CD4-positive, alpha-beta T cell (primary cell): ENCODE measurements at regions not wholly inside any gene's neighbourhood (a gene's known extent, or its start where the extent isn't known, plus 50 kb on each side); places are given as distances from the start of the nearest gene placed in this dataset.

Source experiments
- ATAC-seq: fragments of 200-7000 bp; cut with Tn5 transposase; one replicate; pipeline ENCODE4 v1.10.0; 2022; ENCODE audit warnings: mild to moderate bottlenecking; ENCODE audit not compliant: poor library complexity
- CTCF ChIA-PET: fragments of 350-600 bp; sonication (Branson Sonifier 250); formaldehyde crosslinking; loops from one replicate; lab custom pipeline; 2021; ENCODE audit warnings: antibody characterized with exemption, inconsistent platforms; lab: Charles Lee
- POLR2A ChIA-PET: fragments of 350-600 bp; sonication (Branson Sonifier 250); formaldehyde crosslinking; loops from one replicate; lab custom pipeline; 2021; ENCODE audit warnings: antibody characterized with exemption, inconsistent platforms; lab: Charles Lee
- DNase-seq, 14 experiments: peaks; one replicate each; pipeline ENCODE4 v3.0.0-alpha.2; 2013 to 2020; ENCODE audit warnings: mixed read lengths in 2 of 14
- H3K27ac ChIP-seq, 2 donors: one replicate each; pipeline versions ENCODE4 v1.5.1 to v1.7.0; 2013; ENCODE audit warnings: low read length in 2 of 2, low read depth in 1 of 2, mild to moderate bottlenecking in 1 of 2
- H3K27me3 ChIP-seq, 2 experiments: 1 replicate in 1 of 2; 2 replicates in 1 of 2; pipeline versions ENCODE4 v1.6.1 to v1.7.0; 2013; ENCODE audit warnings: low read length in 2 of 2, control low read depth in 1 of 2, mild to moderate bottlenecking in 1 of 2, moderate library complexity in 1 of 2; ENCODE audit not compliant: insufficient read depth in 2 of 2, control insufficient read depth in 1 of 2
- H3K36me3 ChIP-seq: one replicate; pipeline ENCODE4 v1.6.1; 2013; ENCODE audit warnings: low read length, control low read depth; ENCODE audit not compliant: insufficient read depth
- H3K4me1 ChIP-seq: one replicate; pipeline ENCODE4 v1.6.1; 2013; ENCODE audit warnings: low read length, control low read depth; ENCODE audit not compliant: insufficient read depth
- H3K4me3 ChIP-seq: one replicate; pipeline ENCODE4 v1.5.1; 2013; ENCODE audit warnings: mild to moderate bottlenecking, low read length, moderate library complexity
- H3K9me3 ChIP-seq, 2 experiments: 1 replicate in 1 of 2; 2 replicates in 1 of 2; pipeline versions ENCODE4 v1.6.1 to v1.7.0; 2013; ENCODE audit warnings: low read length in 2 of 2, mild to moderate bottlenecking in 2 of 2, control low read depth in 1 of 2, moderate library complexity in 1 of 2; ENCODE audit not compliant: control insufficient read depth in 1 of 2, insufficient read depth in 1 of 2
- H3K27ac Mint-ChIP-seq: one replicate; pipeline ENCODE4 v1.8.0; 2020; ENCODE audit warnings: mixed read lengths
- H3K27me3 Mint-ChIP-seq: one replicate; pipeline ENCODE4 v1.8.0; 2021; ENCODE audit warnings: mixed read lengths
- H3K36me3 Mint-ChIP-seq: one replicate; pipeline ENCODE4 v1.8.0; 2021; ENCODE audit warnings: low read depth, mixed read lengths
- H3K4me1 Mint-ChIP-seq: one replicate; pipeline ENCODE4 v1.8.0; 2021; ENCODE audit warnings: low read depth, mixed read lengths
- H3K4me3 Mint-ChIP-seq: one replicate; pipeline ENCODE4 v1.8.0; 2020; ENCODE audit warnings: mild to moderate bottlenecking, mixed read lengths
- H3K9me3 Mint-ChIP-seq: one replicate; pipeline ENCODE4 v1.8.0; 2020; ENCODE audit warnings: mixed read lengths
- intact Hi-C, 2 experiments: fragments of 100-400 bp; cut with DNase I in 1 of 2; cut with micrococcal nuclease in 1 of 2; formaldehyde crosslinking; loops; one replicate each; pipeline versions ENCODE4 v1.15.1 to v1.9.0; 2023 to 2025; cut with DNase I, micrococcal nuclease
- TF ChIP-seq, protein P1 (sequence below): fragments of 200-600 bp; IDR thresholded peaks from one replicate; pipeline ENCODE4 v1.8.0; 2022; ENCODE audit warnings: antibody characterized with exemption, mild to moderate bottlenecking

DNA sequence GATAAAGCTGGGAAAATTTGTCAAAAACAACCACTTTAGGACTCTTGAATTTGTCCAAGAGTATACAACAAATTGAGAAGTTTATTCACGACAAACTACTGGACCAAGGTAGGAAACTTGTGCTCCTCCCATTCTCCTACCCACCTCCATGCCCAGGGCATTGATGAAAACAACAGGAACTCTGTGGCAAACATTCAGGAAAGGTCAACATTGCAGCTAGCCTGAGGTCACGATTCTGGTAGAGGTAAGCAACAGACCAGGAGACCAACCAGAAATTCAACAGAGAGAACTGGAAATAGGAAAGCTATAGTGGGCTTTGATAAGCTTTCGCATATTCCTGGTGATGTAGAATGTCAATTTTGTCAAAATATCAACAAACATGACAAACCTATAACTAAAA lies 209.1 kb upstream of the CTAGE1 start:
- Mint-ChIP-seq H3K9me3 (peaks cover 8% of the 10 kb centered on the region), H3K27ac (no peak overlapping the region), H3K4me3 (no peak overlapping the region), H3K27me3 (no peaks in the 10 kb centered on the region), H3K36me3 (no peaks in the 10 kb centered on the region), H3K4me1 (no peaks in the 10 kb centered on the region)
- Histone ChIP-seq H3K4me1 (no peaks in the 10 kb centered on the region), H3K36me3 (no peaks in the 10 kb centered on the region), H3K27me3 (no peaks in the 10 kb centered on the region), H3K4me3 (no peak overlapping the region), H3K27ac (no peak overlapping the region), H3K9me3 (peaks cover 0 to 3% of the 10 kb centered on the region in 2 experiments)
- no peak for ATAC-seq
- CTCF ChIA-PET = no interaction called here
- intact Hi-C loops = no loop called here
- no peak for DNase-seq
- TF ChIP-seq, protein P1, sequence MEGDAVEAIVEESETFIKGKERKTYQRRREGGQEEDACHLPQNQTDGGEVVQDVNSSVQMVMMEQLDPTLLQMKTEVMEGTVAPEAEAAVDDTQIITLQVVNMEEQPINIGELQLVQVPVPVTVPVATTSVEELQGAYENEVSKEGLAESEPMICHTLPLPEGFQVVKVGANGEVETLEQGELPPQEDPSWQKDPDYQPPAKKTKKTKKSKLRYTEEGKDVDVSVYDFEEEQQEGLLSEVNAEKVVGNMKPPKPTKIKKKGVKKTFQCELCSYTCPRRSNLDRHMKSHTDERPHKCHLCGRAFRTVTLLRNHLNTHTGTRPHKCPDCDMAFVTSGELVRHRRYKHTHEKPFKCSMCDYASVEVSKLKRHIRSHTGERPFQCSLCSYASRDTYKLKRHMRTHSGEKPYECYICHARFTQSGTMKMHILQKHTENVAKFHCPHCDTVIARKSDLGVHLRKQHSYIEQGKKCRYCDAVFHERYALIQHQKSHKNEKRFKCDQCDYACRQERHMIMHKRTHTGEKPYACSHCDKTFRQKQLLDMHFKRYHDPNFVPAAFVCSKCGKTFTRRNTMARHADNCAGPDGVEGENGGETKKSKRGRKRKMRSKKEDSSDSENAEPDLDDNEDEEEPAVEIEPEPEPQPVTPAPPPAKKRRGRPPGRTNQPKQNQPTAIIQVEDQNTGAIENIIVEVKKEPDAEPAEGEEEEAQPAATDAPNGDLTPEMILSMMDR = no peak
- POLR2A ChIA-PET = no interaction called here

DNA sequence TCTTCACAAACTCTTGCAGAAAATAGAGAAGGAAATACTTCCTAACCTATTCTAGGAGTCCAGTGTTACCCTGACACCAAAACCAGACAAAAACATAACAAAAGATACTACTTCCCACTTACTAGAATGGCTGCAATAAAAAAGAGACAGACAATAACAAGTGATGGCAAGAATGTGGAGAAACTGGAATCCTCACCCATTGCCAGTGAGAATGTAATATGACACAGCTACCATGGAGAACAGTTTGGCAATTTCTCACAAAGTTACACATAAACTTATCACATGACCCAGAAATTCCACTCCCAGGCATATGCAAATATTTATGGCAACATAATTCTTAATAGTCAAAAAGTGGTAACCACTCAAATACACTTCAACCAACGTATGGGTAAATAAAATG lies 209.8 kb upstream of the CTAGE1 start:
- Mint-ChIP-seq H3K9me3 (peaks cover 5% of the 10 kb centered on the region), H3K27me3 (no peaks in the 10 kb centered on the region), H3K4me3 (no peak overlapping the region), H3K27ac (no peak overlapping the region), H3K36me3 (no peaks in the 10 kb centered on the region), H3K4me1 (no peaks in the 10 kb centered on the region)
- H3K27ac ChIP-seq = no peak overlapping the region
- ChIA-PET CTCF (no interaction called here), POLR2A (no interaction called here)
- no peak overlapping the region for H3K4me3 ChIP-seq
- no peaks in the 10 kb centered on the region for H3K4me1 ChIP-seq
- peaks cover 0 to 3% of the 10 kb centered on the region in 2 experiments for H3K9me3 ChIP-seq
- TF ChIP-seq, protein P1 = no peak
- ATAC-seq = no peak
- intact Hi-C loops = no loop called here
- no peaks in the 10 kb centered on the region for H3K36me3 ChIP-seq
- DNase-seq = no peak
- H3K27me3 ChIP-seq = no peaks in the 10 kb centered on the region

DNA sequence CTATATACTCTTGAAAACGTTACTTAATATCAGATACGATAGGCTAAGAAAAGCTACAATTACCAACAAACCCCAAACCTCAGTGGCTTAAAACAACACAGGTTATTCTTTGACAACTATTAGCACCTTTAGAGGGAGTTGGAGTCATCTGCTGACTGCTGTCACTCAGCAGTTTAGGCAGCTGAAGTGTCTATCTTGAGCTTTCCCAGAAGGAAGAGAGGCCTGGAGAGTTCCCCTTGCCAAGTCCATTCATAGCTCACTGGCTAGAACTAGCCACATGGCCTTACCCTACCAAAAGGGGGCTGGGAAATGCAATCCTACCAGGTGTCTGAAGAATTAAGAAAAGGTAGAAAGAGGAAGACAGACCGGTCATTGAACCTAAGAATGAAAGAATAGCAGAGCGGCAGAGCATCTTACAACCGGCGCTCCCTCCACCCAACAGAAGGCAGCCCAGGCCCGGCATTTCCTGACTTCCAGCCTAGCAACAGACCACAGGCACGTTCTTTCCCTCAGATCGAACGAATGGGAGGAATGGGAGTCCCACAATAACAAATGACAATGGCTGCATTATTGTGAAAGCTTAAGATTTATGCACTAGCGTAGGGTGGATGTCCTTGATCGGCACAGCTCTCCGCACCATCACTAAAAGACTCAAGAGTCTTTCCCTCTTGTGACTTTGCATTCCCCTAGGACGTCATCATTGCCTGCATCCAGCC lies 211.2 kb upstream of the CTAGE1 start:
- Histone ChIP-seq H3K4me1 (no peaks in the 10 kb centered on the region), H3K27me3 (no peaks in the 10 kb centered on the region), H3K27ac (no peak overlapping the region), H3K36me3 (no peaks in the 10 kb centered on the region), H3K9me3 (peaks cover 0 to 3% of the 10 kb centered on the region in 2 experiments), H3K4me3 (no peak overlapping the region)
- TF ChIP-seq, protein P1 = no peak
- H3K36me3 Mint-ChIP-seq = no peaks in the 10 kb centered on the region
- DNase-seq (no peak), ATAC-seq (no peak)
- POLR2A ChIA-PET = no interaction called here
- intact Hi-C loops = no loop called here
- no peaks in the 10 kb centered on the region for H3K4me1 Mint-ChIP-seq
- peaks cover 4% of the 10 kb centered on the region for H3K27me3 Mint-ChIP-seq
- H3K4me3 Mint-ChIP-seq = no peak overlapping the region
- H3K9me3 Mint-ChIP-seq = peaks cover 3% of the 10 kb centered on the region
- CTCF ChIA-PET = no interaction called here
- no peak overlapping the region for H3K27ac Mint-ChIP-seq
